Dermis blood vessel endothelial cell (primary cell): ENCODE measurements at regions not wholly inside any gene's neighbourhood (a gene's known extent, or its start where the extent isn't known, plus 50 kb on each side); places are given as distances from the start of the nearest gene placed in this dataset.
"Not testable (repeated sequence)": the region's sequence is repeated elsewhere in the genome, so short reads cannot be mapped to it uniquely, and the experiment has no call there.

Experiments used
- DNase-seq: peaks from one replicate; pipeline ENCODE4 v3.0.0; 2010

- not testable (repeated sequence) for DNase-seq
Measured at GRCh38 chr4:189727982-189728638, 212.6 kb upstream of the FRG1 start.

GRCh38 chr4:189731989-189732388 lies 208.7 kb upstream of the FRG1 start:
- not testable (repeated sequence) for DNase-seq

GRCh38 chr4:189733507-189733906 lies 207.2 kb upstream of the FRG1 start:
- not testable (repeated sequence) for DNase-seq

- DNase-seq: not testable (repeated sequence)
Measured at GRCh38 chr4:189734648-189735267, 205.9 kb upstream of the FRG1 start.

- DNase-seq: not testable (repeated sequence)
Measured at GRCh38 chr4:189736656-189737055, 204.0 kb upstream of the FRG1 start.

- not testable (repeated sequence) for DNase-seq
Measured at GRCh38 chr4:189740118-189740517, 200.6 kb upstream of the FRG1 start.

- no peak for DNase-seq
Measured at GRCh38 chr4:189740873-189741272, 199.8 kb upstream of the FRG1 start.

- not testable (repeated sequence) for DNase-seq
Measured at GRCh38 chr4:189753092-189753491, 187.6 kb upstream of the FRG1 start.

GRCh38 chr4:189763583-189763982 lies 177.1 kb upstream of the FRG1 start:
- no peak for DNase-seq

GRCh38 chr4:189765301-189765700 lies 175.4 kb upstream of the FRG1 start:
- no peak for DNase-seq

- no peak for DNase-seq
Measured at GRCh38 chr4:189765736-189766135, 174.9 kb upstream of the FRG1 start.

- no peak for DNase-seq
Measured at GRCh38 chr4:189767941-189768340, 172.7 kb upstream of the FRG1 start.

GRCh38 chr4:189769131-189769530 lies 171.5 kb upstream of the FRG1 start:
- no peak for DNase-seq

GRCh38 chr4:189771696-189772361 lies 168.8 kb upstream of the FRG1 start:
- DNase-seq: no peak

- DNase-seq: no peak
Measured at GRCh38 chr4:189773909-189774308, 166.8 kb upstream of the FRG1 start.

GRCh38 chr4:189779281-189779980 lies 161.2 kb upstream of the FRG1 start:
- DNase-seq: no peak

- DNase-seq: no peak
Measured at GRCh38 chr4:189780391-189780790, 160.3 kb upstream of the FRG1 start.

- DNase-seq: no peak
Measured at GRCh38 chr4:189784651-189785050, 156.0 kb upstream of the FRG1 start.

GRCh38 chr4:189785257-189785656 lies 155.4 kb upstream of the FRG1 start:
- no peak for DNase-seq

- DNase-seq: no peak
Measured at GRCh38 chr4:189786447-189786846, 154.2 kb upstream of the FRG1 start.

GRCh38 chr4:189787216-189788031 lies 153.2 kb upstream of the FRG1 start:
- DNase-seq: no peak

- peak; percentile 65 for DNase-seq
Measured at GRCh38 chr4:189792924-189793618, 147.6 kb upstream of the FRG1 start.
